ENCODE measurements at regions not wholly inside any gene's neighbourhood (a gene's known extent, or its start where the extent isn't known, plus 50 kb on each side); places are given as distances from the start of the nearest gene placed in this dataset.

- no peak for TF ChIP-seq EZH2 (optimal IDR thresholded peaks at IDR 0.05; ENCODE audit: low read depth, low read length)
- TF ChIP-seq CTCF (IDR thresholded peaks at IDR 0.05; ENCODE audit: low read length), result no peak
Measured at GRCh38 chr11:8796941-8797340, 114.0 kb upstream of the AKIP1 start.
